PC-9 (cell line): ENCODE measurements at regions not wholly inside any gene's neighbourhood (a gene's known extent, or its start where the extent isn't known, plus 50 kb on each side); places are given as distances from the start of the nearest gene placed in this dataset.

Experiments
- BruUV-seq: library from RNA; stranded (reverse); fragments of 400-500 nt; replicated peaks from 2 replicates; lab custom pipeline; 2021; lab: Mats Ljungman, UMichigan
- CTCF ChIA-PET: fragments of 300-600 bp; sonication (Branson Sonifier 250); formaldehyde crosslinking; loops from one replicate; lab custom pipeline; 2022; ENCODE audit warnings: antibody characterized with exemption; lab: Charles Lee
- POLR2A ChIA-PET: fragments of 300-600 bp; sonication (Branson Sonifier 250); formaldehyde crosslinking; loops from one replicate; lab custom pipeline; 2022; ENCODE audit warnings: antibody characterized with exemption; ENCODE audit not compliant: unreplicated experiment; lab: Charles Lee
- DNase-seq, 2 experiments: peaks; one replicate each; pipeline versions ENCODE4 v3.0.0 to v3.0.0-alpha.2; 2015 to 2022; ENCODE audit warnings: mixed read lengths in 1 of 2
- H2AFZ ChIP-seq: fragments of 200-600 bp; sonication (generic); 2 replicates; pipeline ENCODE4 v1.8.1; 2017; ENCODE audit warnings: antibody characterized with exemption
- H3F3A ChIP-seq: fragments of 200-600 bp; sonication (generic); 2 replicates; pipeline ENCODE4 v1.8.1; 2017; ENCODE audit warnings: antibody characterized with exemption, mild to moderate bottlenecking, low read depth; ENCODE audit not compliant: insufficient read depth
- H3K27ac ChIP-seq: fragments of 200-600 bp; sonication (generic); 2 replicates; pipeline ENCODE4 v1.6.1; 2016; ENCODE audit warnings: mixed run types
- H3K27me3 ChIP-seq: fragments of 200-600 bp; sonication (generic); 2 replicates; pipeline ENCODE4 v1.6.1; 2016; ENCODE audit warnings: low read depth, mixed run types; ENCODE audit not compliant: insufficient read depth
- H3K36me3 ChIP-seq: fragments of 200-600 bp; sonication (generic); 2 replicates; pipeline ENCODE4 v1.6.1; 2016; ENCODE audit warnings: low read depth, mixed run types
- H3K4me1 ChIP-seq: fragments of 200-600 bp; sonication (generic); replicated peaks from 2 replicates; pipeline ENCODE4 v1.6.1; 2016; ENCODE audit warnings: mixed run types; ENCODE audit not compliant: insufficient read depth
- H3K4me2 ChIP-seq: fragments of 200-600 bp; sonication (generic); 2 replicates; pipeline ENCODE4 v1.6.1; 2017; ENCODE audit warnings: mixed run types
- H3K4me3 ChIP-seq: fragments of 200-600 bp; sonication (generic); 2 replicates; pipeline ENCODE4 v1.6.1; 2016; ENCODE audit warnings: mixed run types
- H3K79me2 ChIP-seq: fragments of 200-600 bp; sonication (generic); 2 replicates; pipeline ENCODE4 v1.6.1; 2017; ENCODE audit warnings: low read depth, mixed run types
- H3K9me2 ChIP-seq: fragments of 200-600 bp; sonication (generic); 2 replicates; pipeline ENCODE4 v1.8.1; 2017; ENCODE audit warnings: mild to moderate bottlenecking; ENCODE audit not compliant: insufficient read depth
- H3K9me3 ChIP-seq: fragments of 200-600 bp; sonication (generic); 2 replicates; pipeline ENCODE4 v1.8.1; 2016; ENCODE audit warnings: low read depth; ENCODE audit not compliant: insufficient read depth
- H4K20me1 ChIP-seq: fragments of 200-600 bp; sonication (generic); 2 replicates; pipeline ENCODE4 v1.8.1; 2017; ENCODE audit not compliant: insufficient read depth
- CTCF ChIP-seq: fragments of 200-600 bp; sonication (generic); conservative IDR thresholded peaks from 2 replicates; pipeline ENCODE4 v1.6.1; 2017; ENCODE audit warnings: mixed run types, antibody characterized with exemption, mild to moderate bottlenecking, moderate library complexity
- EZH2 ChIP-seq: fragments of 200-600 bp; sonication (generic); IDR thresholded peaks from 2 replicates; pipeline ENCODE4 v1.8.0; 2017; ENCODE audit warnings: antibody characterized with exemption, low read depth
- intact Hi-C: fragments of 100-400 bp; cut with micrococcal nuclease; formaldehyde crosslinking; loops from one replicate; pipeline ENCODE4 v1.10.0; 2022; ENCODE audit not compliant: unreplicated experiment

DNA sequence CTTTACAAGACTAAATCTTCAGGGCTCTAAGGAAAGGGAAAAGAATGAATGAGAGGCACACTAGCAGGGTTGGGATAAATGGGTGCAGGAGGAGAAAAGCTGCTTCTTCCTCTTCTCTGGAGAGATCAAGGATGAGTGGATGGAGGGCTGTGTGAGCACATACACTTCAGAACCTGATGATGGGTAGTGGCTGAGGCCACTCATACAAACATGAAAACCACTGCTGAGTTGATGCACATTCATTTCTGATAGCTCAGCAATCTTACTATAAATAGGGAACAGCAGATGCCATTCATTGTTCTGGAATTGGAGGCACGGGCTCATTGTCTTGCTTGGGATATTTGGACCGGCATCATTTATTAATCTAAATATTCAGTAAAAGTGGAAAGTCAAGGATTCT lies 152.4 kb upstream of the KCTD1 start:
- Histone ChIP-seq H3K27ac (no peak overlapping the region), H3K4me3 (no peak overlapping the region), H3K9me3 (no peaks in the 10 kb centered on the region), H3K9me2 (no peaks in the 10 kb centered on the region), H3F3A (no peaks in the 10 kb centered on the region), H3K4me2 (no peak overlapping the region), H2AFZ (no peak overlapping the region), H3K36me3 (no peaks in the 10 kb centered on the region), H4K20me1 (no peaks in the 10 kb centered on the region), H3K27me3 (no peaks in the 10 kb centered on the region), H3K4me1 (no peaks in the 10 kb centered on the region), H3K79me2 (no peaks in the 10 kb centered on the region)
- BruUV-seq = no TSS peak
- no peak for DNase-seq
- TF ChIP-seq EZH2 = no peak
- no peak for TF ChIP-seq CTCF
- intact Hi-C loops = no loop called here
- ChIA-PET CTCF (no interaction called here), POLR2A (no interaction called here)

- Histone ChIP-seq H2AFZ (no peak overlapping the region), H3K79me2 (no peaks in the 10 kb centered on the region), H3K4me1 (no peaks in the 10 kb centered on the region), H4K20me1 (no peaks in the 10 kb centered on the region), H3F3A (no peaks in the 10 kb centered on the region), H3K9me3 (no peaks in the 10 kb centered on the region), H3K9me2 (no peaks in the 10 kb centered on the region), H3K27ac (no peak overlapping the region), H3K4me2 (no peak overlapping the region), H3K4me3 (no peak overlapping the region), H3K36me3 (no peaks in the 10 kb centered on the region), H3K27me3 (no peaks in the 10 kb centered on the region)
- DNase-seq = no peak
- CTCF ChIA-PET = no interaction called here
- BruUV-seq = no TSS peak
- intact Hi-C loops = no loop called here
- POLR2A ChIA-PET = no interaction called here
- TF ChIP-seq CTCF = no peak
- TF ChIP-seq EZH2 = no peak
These were observed 151.8 kb upstream of the KCTD1 start for GRCh38 chr18:26700201-26700600.

DNA sequence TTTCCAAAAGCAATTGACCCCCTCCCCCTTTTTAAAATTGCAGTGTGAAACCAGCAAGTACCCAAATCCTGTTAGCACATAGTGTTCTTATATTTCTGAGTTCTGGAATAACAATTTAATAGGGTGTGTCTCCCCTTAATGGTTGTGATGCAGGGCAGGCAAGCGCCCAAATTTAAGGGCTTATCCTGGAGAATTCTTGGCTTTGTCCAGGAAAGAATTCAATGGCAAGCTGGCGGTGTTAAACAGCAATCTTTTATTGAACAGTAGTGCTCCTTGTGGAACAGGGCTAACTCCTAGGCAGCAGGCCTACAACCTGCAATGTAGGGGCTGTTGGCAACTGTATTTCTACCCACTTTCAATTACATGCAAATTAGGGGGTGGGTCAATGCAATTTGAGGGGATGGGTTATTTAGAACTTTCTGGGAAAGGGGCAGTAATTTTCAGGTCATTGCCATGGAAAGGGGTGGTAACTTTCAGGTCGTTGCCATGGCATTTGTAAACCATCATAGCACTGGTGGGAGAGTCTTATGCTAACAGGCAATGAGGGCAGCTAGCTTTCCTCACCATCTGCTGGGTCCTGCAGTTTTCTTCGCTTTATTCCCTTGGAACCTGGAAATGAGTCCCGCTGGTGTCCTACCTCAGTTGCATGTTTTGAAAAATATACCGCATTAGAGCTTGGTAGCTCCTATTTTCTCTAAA lies 149.0 kb upstream of the KCTD1 start:
- no peaks in the 10 kb centered on the region for H4K20me1 ChIP-seq
- no TSS peak for BruUV-seq
- H3K79me2 ChIP-seq = no peaks in the 10 kb centered on the region
- intact Hi-C loops = no loop called here
- no peaks in the 10 kb centered on the region for H3F3A ChIP-seq
- no peaks in the 10 kb centered on the region for H3K36me3 ChIP-seq
- CTCF ChIA-PET = no interaction called here
- no peak for DNase-seq
- no peaks in the 10 kb centered on the region for H3K4me1 ChIP-seq
- no peak overlapping the region for H3K27ac ChIP-seq
- H3K27me3 ChIP-seq = no peaks in the 10 kb centered on the region
- H3K4me3 ChIP-seq = no peak overlapping the region
- no peaks in the 10 kb centered on the region for H3K9me2 ChIP-seq
- no peak overlapping the region for H2AFZ ChIP-seq
- POLR2A ChIA-PET = no interaction called here
- H3K9me3 ChIP-seq = no peaks in the 10 kb centered on the region
- TF ChIP-seq CTCF = no peak
- TF ChIP-seq EZH2 = no peak
- no peak overlapping the region for H3K4me2 ChIP-seq
